ENCODE measurements at regions not wholly inside any gene's neighbourhood (a gene's known extent, or its start where the extent isn't known, plus 50 kb on each side); places are given as distances from the start of the nearest gene placed in this dataset.
A peak's percentile ranks its signal among the peaks of the same experiment; 100 is the strongest.

GRCh38 chr6:7042056-7042653 lies 65.6 kb upstream of the RREB1 start:
- Histone ChIP-seq H3K79me2 (ENCODE audit: control insufficient read depth, insufficient read depth, low read length) (no peaks in the 10 kb centered on the region), H3K4me2 (ENCODE audit: insufficient read depth, low read length) (peak overlapping the region; percentile 42), H3K27me3 (ENCODE audit: control insufficient read depth in 2 of 2, insufficient read depth in 2 of 2, low read length in 2 of 2) (no peaks in the 10 kb centered on the region), H3K27ac (ENCODE audit: extremely low read depth, low read depth, low read length) (peak overlapping the region; percentile 74), H2AFZ (ENCODE audit: low read depth, low read length) (peak overlapping the region; percentile 96), H4K20me1 (replicated peaks; ENCODE audit: control insufficient read depth, insufficient read depth, low read length) (no peaks in the 10 kb centered on the region), H3K4me3 (no peak overlapping the region), H3K9ac (ENCODE audit: insufficient read depth in 1 of 2, low read depth in 2 of 2, low read length in 2 of 2) (peak overlapping the region; percentile 46 to 53; a peak in 3 of 4 replicates), H3K9me3 (replicated peaks; ENCODE audit: control insufficient read depth, insufficient read depth, low read depth, low read length) (no peaks in the 10 kb centered on the region), H3K36me3 (ENCODE audit: control insufficient read depth, insufficient read depth, low read length) (no peaks in the 10 kb centered on the region), H3K4me1 (replicated peaks in 1 of 2; ENCODE audit: control insufficient read depth in 2 of 2, insufficient read depth in 2 of 2, low read length in 2 of 2) (peaks cover 13 to 38% of the 10 kb centered on the region in 2 experiments), H3K9me1 (ENCODE audit: control insufficient read depth, insufficient read depth, low read length) (no peaks in the 10 kb centered on the region)
- ChIA-PET CTCF (ENCODE audit: low intra/inter-chr PET ratio) (no interaction called here), POLR2A (interaction anchor here (0.5 to 1.9 kb wide), 4 partner anchors 12 to 64 kb away, joined by 3 to 4 read pairs (median 4); no protein-coding TSS in a partner anchor)
- DNase-seq (ENCODE audit: extremely low read depth in 1 of 4, low spot score in 3 of 4) (peak; percentile 40 to 65 (median 50)), FAIRE-seq (peak; percentile 61), ATAC-seq (peak; percentile 53)
- no TSS peak for BruUV-seq (replicated peaks)
- WGBS (ENCODE audit: insufficient coverage, low coverage, missing lambda C conversion rate): 24% methylated on average over 12 of the region's 12 CpGs
- in situ Hi-C loops (cut with MboI): no loop called here
- intact Hi-C loops (cut with micrococcal nuclease): loop anchor here (2.0 to 5.0 kb wide), 2 partner anchors 65 to 185 kb away; partner anchors contain the start of gene RREB1
- TF ChIP-seq CEBPZ (IDR thresholded peaks at IDR 0.05; ENCODE audit: borderline replicate concordance, low read depth, low read length): no peak
- no peak for TF ChIP-seq RFX7 (CRISPR knock-in tag; IDR thresholded peaks at IDR 0.05)
- no peak for TF ChIP-seq ZFP36 (IDR thresholded peaks at IDR 0.05; ENCODE audit: low read depth, low read length, partially characterized antibody)
- peak; percentile 78 for TF ChIP-seq DDX20 (tag; IDR thresholded peaks at IDR 0.05; ENCODE audit: low read depth)
- TF ChIP-seq DPF2 (IDR thresholded peaks at IDR 0.05): no peak
- peak; percentile 90 for TF ChIP-seq DMBX1 (CRISPR knock-in tag; IDR thresholded peaks at IDR 0.05; ENCODE audit: borderline replicate concordance)
- TF ChIP-seq HBP1 (CRISPR knock-in tag; IDR thresholded peaks at IDR 0.05): no peak
- TF ChIP-seq, protein P1, sequence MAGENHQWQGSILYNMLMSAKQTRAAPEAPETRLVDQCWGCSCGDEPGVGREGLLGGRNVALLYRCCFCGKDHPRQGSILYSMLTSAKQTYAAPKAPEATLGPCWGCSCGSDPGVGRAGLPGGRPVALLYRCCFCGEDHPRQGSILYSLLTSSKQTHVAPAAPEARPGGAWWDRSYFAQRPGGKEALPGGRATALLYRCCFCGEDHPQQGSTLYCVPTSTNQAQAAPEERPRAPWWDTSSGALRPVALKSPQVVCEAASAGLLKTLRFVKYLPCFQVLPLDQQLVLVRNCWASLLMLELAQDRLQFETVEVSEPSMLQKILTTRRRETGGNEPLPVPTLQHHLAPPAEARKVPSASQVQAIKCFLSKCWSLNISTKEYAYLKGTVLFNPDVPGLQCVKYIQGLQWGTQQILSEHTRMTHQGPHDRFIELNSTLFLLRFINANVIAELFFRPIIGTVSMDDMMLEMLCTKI (IDR thresholded peaks at IDR 0.05; ENCODE audit: partially characterized antibody): no peak
- TF ChIP-seq TGIF2 (CRISPR knock-in tag; IDR thresholded peaks at IDR 0.05): no peak
- no peak for TF ChIP-seq HNRNPUL1 (IDR thresholded peaks at IDR 0.05; ENCODE audit: low read length)
- no peak for TF ChIP-seq UBTF (IDR thresholded peaks at IDR 0.05; ENCODE audit: borderline replicate concordance in 1 of 2, low read depth in 2 of 2, low read length in 2 of 2)

Data from K562 (cell line).